Suppressor macrophage treated with lipopolysaccharide for 4 hours (primary cell): ENCODE measurements at regions not wholly inside any gene's neighbourhood (a gene's known extent, or its start where the extent isn't known, plus 50 kb on each side); places are given as distances from the start of the nearest gene placed in this dataset.

Experiments used
- DNase-seq: peaks from one replicate; pipeline ENCODE4 v3.0.0-alpha.2; 2020

DNA sequence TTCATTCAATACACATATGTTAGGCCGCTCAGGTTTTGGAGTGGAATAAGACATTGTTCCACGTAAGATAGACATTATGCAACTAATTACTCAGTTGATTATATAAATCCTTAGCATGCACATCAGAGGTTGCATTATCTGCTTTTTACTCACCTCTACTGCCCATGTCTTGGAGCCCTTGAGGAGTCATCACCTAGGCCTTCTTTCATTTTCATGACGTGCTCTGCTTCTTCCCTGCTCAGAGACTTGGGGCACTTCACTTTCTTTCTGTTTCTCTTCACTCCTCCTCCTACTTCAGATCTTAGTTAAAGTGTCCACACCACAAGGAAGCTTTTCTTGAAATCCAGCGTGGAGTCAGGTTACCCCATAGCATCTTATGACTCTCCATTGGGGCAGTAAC is 241.1 kb downstream of the TLR4 start:
- no peak for DNase-seq

DNA sequence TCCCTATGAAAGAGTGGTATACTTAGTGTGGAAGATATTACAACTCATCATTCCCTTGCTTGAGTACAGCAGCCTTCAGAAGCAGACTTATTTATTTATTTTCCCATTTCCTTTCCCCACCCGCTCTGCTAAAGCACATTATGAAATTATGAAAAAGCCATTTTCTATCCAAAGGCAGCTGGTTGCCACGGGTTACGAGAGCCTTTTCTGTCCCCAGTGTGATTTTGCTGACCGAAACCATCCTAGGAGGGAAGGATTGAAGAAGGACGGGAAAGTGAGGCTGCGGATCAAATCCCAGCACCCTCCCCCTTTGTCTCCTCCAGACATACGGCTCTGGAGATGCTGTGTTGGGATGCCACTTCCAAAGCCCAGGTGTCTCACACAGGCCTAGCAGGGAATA is 246.9 kb downstream of the TLR4 start:
- DNase-seq: no peak

DNA sequence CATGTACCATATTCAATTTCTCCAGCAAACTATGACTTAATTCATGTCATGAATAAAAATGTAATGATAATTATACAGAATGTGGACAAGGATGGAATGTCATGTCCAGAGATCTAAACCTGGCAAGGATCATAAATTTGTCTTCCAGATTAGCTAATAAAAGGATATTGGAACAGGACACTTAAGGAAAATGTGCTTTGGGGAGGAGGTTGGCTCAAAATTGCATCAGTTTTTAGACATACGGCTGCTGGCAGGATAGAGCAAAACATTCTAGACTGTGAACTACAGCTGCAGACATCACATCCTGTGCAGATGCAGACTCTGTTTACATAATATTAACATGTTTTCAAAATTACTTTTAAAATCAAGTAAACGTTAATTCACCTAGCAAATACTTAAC is 248.4 kb downstream of the TLR4 start:
- no peak for DNase-seq

DNA sequence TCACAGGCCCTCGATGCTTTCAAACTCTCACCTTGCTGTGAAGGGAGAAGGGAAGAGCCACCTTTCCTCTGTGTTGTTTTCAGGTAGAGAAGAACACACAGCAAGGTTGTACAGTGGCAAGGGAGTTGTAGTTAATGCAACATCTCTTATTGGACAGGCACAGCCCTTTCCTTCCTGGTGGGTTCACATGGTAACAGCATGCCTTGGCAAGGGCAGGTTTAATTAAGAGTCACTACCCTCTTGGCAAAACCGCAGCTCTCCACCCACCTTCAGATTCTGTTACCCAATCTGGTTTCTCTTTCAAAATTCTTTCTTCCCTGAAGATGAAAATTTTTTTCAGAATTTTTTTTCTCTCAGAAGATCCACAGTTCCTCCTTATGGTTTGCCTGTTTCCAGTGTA is 253.1 kb downstream of the TLR4 start:
- peak; percentile 8 for DNase-seq

DNA sequence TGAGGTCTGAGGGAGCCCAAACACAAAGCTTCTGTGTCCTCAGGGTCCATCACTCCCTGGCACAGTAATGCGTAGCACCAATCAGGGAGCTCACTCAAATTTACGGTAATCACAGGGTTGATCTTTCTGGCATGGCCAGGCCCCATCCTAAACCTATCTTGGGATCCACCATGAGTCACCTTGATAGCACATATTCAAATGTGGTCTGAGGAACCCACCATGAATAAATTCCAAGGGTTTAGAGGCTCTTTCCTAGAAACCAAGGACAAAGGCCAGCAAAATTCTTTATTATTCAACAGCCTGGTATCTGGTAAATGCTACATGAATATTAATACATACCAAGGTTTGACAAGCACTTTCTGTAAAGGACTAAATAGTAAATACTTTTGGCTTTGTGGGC is 254.5 kb downstream of the TLR4 start:
- DNase-seq: no peak

DNA sequence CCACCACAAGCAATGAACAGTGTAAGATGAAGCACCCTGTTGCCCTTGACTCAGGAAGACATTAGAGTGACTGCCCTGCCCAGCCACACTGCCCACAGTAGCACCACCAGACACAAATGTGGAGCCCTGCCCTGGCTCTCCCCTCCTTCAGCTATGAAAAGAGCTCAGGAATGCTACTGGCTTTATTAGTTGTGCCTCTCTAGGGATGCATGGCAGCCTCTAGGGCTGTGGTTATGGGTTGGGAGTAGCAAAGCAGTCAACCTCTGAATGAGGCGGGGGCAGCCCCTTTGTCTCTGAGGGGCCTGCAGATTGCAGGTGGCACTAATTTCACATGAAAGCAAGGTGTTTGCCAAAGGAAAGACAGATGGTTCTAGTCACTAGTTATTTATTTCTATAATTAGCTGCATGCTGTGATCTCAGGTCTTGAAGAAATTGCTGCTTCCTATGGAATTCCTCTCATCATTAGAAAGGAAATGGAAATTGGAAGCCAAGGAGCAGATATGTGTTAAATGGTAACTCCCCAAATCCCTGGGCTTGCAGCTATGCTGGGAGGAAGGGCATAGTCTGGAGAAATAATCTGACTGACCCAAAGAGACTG is 259.4 kb downstream of the TLR4 start:
- DNase-seq: no peak

DNA sequence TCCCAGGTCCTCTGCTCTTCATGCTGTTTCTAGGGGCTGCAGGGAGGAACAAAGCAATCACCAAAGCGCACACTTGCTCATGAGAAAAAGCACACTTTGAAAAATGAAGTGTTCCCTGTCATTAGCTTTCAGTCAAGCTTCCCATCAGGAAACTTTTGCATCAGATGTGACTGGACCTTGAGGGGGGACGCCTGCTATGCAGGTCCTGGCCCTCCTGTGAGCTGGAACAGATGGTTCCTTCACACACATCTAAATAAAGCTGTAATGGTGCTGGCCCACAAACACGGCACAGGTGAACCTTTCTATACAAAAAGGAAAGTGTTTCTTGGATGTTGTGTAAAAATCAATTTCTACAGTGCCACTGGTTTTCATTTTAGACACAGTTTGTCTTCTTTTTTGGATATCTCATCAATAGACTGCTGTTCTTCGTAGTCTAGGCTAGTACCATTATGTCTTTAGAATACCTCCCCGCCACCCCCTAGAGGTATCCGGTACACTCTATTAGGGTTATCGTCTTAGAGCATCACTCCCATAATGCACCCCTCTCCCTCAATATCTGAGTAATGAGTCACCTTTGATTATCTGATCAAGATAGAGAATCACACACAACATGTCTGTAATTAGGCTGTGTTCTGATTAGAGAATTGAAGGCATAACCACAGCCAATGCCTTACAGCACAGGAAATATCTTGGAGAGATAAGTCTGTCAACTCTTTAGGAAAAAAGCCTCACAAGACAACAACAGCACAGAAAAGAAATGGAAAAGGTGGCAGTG is 266.3 kb downstream of the TLR4 start:
- DNase-seq: no peak

DNA sequence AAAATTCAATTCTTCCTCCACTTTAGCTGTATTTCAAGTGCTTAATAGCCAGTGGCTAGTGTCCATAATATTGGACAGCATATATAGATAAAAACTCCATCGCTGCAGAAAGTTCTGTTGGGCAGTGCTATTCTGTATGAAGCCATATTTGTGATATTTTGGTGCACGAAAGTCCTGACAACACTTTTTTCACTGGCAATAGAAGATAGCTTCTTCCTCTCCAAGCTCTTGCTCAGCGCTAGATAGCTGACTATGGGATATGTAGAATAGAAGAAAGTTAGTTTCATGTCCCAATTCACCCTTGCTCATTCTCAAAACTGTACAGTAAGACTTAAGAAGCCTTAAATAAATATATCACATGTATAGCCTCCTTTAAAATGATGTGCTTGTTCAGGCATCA is 269.9 kb downstream of the TLR4 start:
- no peak for DNase-seq

DNA sequence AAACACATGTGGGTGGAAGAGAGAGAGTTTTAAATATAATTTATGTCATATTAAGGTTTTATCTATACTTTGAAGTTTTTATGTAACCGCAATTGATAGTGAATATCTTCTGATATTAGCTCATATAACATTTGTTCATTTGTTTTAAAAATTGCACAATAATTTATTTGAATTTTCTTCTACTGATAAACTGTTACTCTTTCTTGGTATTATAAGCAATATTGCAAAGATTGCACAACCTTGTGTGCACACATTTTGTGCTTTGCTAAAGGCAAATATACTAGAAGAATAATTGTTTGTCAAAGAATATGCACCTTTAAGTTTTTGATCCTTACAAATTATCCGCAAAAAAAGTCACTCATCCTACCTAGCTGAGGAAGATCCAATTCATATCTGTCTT is 275.7 kb downstream of the TLR4 start:
- DNase-seq: no peak

DNA sequence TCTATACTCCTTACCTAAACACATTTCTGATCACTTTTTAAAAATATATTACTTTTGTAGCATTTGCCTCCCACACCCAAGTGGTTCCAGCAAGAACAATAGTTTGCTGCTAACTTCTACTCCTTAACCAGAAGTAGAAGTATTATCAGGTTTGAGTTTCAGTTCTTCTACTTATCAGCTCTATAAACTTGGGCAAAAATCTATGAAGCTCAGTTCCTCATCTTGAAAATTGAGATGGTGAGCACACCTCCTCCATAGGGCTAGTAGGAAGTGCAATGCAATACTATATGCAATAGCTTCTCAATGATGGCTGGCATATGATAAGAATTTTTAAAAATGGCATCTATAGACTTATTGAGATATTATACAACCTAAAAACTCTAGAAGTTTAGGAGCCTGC is 283.7 kb downstream of the TLR4 start:
- DNase-seq: no peak

DNA sequence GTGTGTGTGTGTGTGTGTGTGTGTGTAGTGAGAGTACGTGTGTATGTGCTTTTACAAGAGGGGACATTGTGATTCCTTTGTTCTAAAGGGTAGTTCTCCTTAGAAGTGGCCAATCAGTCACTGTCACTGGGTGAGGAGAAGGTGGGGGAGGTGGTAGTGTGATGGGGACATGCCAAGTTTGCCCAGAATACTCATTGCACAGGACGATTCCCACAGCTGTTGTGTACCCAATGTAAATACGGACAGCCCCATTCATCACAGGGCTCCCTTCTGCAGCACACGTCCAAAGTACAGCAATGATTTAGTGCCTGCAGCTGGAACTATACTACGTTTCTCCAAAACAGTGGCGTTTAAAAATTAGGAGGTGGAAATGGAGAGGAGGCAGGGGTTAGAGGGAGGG is 287.8 kb downstream of the TLR4 start:
- DNase-seq: no peak

DNA sequence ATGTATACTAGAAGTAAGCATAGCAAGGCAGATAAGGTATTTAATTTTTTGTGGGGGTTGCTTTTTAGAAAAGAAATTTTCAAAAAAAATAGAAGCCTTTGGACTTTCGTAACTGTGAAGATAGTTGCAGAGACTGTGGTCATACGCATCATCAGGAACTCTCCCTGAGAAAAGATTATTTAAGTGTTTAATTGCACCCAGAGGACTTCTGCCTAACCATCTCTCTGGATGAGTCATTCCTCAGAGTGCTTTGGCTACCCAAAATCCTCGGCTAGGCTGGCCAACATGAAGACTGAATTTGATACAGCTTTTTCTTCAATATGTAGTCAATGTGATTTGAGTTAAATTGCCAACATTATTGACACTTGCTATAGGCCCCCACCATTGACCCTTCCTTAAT is 296.4 kb downstream of the TLR4 start:
- DNase-seq: no peak

DNA sequence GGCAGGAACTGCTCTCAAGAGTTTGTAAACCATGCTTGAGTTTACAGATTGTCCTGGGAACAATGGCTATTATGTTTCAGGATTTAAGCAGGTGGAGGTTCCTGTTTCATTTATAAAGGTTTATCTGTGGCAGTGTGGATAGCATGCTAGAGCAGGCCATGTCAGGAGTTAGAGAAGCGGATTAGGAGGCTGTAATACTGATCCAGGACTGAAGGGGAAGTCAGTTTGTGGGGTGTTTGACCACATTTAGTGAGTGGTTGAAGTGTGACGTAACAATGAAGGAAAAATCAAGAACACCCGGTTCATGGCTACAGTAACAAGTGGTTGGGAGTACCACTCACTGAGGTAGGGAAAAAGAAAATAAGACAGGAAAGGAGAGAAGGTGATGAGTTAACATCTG is 299.0 kb downstream of the TLR4 start:
- no peak for DNase-seq

DNA sequence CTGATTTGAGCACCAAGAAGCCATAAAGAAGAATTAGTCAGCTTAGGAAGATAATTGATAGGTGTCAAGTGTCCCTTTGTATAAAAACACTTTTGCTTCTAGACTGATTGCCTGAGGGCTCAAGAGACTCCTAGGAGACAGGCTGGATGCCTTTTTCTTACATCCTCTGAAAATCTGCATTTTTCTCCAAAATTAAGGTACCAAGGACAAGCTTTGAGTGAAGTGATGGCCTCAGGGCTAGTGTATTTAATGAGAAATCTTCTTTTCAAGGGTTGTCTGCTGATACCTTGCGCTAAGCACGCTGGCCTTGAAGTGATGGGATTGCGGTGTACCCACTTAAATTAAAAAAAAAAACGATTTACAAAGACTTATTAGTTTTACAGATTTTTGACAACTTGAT is 304.0 kb downstream of the TLR4 start:
- DNase-seq: no peak

DNA sequence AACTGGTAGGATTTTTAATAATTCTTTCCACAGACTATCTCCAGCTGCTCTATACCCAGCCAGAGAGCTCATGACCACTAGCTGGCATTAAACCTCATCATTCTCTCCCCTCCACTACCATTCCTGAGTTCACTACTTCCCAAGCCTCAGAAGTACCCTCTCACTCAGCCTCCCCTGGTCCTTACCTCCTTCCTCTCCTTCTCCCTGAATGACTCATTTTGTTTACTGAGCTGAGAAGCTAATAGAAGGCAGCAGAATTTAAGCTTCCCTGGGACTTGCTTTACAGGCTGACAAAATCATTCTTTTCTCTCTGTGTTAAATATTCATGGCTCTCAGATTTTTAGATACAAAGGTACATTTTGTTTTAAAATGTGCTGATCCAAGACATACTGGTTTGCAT is 305.4 kb downstream of the TLR4 start:
- no peak for DNase-seq

DNA sequence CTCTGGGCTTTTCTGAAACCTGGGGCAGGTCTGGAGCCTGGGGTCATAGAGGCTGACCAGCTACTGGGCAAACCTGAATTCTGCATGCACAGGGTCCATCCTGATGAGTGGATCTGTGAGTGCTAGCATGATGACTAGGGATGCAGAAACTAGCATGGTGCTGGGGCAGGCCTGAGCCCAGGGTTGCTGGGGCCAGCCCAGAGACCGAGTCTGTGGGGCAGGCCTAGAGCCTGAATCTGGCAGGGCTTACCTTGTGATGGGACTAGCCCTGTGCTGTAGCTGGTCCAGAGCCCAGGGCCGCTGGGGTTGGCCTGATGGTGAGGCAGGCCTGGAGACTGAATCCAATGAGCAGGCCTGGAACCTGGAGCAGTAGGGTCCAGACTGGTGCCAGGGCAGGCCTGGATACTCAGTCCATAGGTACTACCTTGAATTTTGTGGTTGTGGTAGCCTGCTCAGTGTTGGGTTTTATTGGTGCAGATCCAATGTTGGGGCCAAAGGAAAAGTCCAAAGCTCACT is 313.5 kb downstream of the TLR4 start:
- DNase-seq: no peak

DNA sequence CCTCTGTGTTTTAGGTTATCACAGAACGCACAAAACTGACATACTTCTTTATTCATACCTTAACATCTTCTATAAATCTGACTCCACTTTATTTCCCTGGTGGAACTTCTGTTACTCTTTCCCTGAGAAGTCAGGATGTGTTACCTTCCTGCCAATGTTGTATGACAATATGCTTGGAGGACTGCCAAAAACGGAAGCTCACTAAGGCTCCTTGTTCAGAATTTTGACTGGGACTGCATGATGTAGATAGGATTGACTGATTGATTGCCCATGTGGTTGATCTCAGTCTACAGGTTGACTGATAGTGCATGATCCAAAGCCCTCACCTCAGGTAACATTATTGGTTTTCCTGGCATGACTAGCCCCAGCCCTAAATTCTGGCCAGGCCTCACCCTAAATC is 319.4 kb downstream of the TLR4 start:
- no peak for DNase-seq

DNA sequence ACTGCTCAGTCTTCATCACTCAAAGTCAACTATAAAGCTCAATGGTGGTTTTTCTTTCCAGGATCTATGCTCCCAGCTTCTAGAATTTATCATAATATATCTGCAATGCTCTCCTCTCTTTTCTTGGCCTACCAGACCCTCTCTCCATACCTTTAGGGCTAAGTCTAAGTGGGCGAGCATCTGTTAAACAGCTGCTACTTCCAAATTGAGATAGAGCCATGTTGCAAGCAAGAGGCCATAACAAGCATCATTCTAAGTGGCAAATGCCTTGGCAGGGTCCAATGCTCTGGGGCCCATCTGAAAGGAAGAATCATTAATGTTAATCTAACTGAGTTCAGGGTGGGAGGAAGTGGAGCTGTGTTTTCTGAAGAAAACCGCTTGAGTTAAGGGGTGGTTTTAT is 324.0 kb downstream of the TLR4 start:
- no peak for DNase-seq

DNA sequence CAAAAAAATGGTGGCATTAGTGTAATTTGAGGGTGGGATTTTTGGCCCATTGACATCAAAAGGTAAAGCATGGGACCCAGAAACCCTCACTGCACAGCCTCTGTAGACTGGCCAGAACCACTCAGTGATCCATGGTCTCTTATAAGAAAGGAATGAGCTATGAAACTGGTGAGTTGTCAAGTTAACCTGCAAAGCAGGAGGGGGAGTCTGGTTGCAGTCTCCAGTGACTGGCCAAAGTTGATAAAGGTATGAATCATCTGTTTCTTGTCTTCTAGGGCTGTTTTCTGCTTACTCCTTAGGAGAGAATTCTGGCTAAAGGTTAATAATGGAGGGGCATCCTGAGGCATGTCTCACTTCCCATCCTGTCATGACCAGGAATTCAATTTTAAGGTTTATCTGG is 325.2 kb downstream of the TLR4 start:
- DNase-seq: no peak

DNA sequence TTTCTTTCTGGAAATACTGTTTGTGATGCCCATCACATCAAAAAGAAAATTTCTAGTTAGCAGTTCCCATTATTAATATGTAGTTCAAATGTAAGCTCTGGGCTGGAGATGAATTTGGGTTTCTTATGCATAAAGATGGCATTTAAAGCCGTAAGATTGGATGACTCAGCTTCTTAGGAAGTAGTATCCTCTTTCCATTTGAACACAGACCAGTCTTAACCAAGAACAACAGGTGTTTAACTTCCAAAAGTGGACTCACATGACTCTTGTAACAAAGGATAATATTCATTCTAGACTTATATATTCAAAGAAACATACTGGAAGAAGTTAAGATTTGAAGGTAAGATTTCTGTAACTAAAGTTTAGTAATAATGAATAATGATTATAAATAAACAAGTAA is 330.5 kb downstream of the TLR4 start:
- no peak for DNase-seq

DNA sequence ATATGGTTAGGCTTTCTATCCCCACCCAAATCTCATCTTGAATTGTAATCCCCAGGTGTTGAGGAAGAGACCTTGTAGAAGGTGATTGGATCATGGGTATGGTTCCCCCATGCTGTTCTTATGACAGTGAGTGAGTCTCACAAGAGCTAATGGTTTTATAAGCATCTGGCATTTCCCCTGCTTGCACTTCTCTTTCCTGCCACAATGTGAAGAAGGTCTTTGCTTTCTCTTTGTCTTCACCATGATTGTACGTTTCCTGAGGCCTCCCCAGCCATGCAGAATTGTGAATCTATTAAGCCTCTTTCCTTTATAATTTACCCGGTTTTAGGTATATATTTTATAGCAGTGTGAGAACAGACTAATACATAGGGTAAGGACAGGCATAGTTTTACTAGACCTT is 334.5 kb downstream of the TLR4 start:
- DNase-seq: no peak

DNA sequence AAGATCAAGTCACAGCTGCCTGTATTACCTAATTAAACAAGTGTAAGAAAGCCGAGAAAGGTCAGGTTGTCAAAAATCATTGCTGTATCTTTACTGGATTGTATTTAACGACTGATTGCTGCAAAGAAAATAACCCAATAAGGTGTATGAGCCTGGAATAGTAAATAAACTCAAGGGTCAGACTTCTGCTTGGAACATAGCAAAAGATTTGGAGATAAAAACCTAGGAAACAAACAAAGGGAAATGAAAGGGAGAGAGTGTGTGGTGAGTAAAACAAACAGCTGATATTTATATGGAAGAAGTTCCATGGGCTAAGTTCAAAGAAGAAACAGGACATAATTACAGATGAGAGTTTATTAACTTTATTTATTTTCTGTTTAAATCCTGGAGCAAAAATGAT is 354.0 kb downstream of the TLR4 start:
- DNase-seq: no peak

DNA sequence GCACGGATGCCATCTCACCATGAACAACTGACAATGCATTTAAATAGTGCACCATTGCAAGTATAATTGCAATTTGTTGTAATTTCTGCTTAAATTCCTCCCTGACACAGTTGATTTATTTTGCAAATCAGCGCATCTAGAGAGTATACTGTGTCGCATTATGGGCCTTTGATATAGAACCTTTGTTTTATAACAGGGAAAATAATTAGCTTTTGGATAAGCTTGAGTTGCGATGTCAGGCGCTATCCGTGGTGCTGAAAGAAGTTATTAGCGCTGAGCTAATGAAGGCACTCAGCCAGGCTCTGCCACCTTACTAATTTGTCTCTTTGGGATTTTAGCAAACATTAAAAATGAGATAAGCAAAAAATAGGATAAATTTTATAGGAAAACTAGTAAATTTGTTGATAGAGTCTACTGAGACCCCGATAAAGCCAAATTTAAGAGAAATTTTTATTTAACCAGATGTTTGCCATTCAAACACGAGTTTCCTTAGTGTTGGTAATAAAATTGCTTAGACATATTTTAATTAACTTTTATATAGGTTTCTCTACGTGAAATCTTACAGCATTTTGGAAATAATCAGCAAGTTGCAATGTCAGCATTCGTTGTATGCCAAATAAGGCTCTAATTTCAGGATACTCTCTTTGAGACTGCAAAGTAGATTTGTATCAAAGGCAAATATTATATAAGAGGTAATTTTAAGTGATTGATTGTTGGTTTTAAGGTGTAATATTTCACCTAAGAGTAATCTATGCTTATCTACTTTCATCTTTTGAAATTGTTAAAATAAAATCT is 355.5 kb downstream of the TLR4 start:
- peak; percentile 21 for DNase-seq

DNA sequence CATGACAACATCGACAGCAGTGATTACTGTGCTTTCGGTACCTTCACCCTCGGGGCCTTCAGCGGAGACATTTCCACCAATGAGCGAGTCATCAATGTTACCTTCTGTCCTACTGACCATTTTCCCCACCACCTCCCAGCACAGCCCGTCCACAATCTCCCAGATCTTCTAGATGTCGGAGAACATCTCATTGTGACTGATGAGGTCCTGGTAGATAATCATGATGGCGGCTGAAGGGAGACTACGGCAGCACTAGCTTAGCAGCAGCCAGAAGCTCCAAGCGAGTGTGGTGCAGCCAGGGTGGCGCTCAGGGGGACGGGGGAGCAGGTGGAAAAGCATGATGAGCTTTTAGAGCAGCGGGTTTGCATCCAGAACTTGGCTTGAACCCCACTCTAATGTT is 379.0 kb downstream of the TLR4 start:
- no peak for DNase-seq
